ENCODE measurements at regions not wholly inside any gene's neighbourhood (a gene's known extent, or its start where the extent isn't known, plus 50 kb on each side); places are given as distances from the start of the nearest gene placed in this dataset.

- H3K4me3 ChIP-seq (ENCODE audit: low read depth, low read length): no peak overlapping the region
- TF ChIP-seq CTCF (conservative IDR thresholded peaks at IDR 0.05; ENCODE audit: low read depth, low read length): peak; percentile 37
- no peak for DNase-seq (ENCODE audit: low read depth)
These were observed 337.3 kb upstream of the GHITM start for GRCh38 chr10:83801983-83802382.

DNA sequence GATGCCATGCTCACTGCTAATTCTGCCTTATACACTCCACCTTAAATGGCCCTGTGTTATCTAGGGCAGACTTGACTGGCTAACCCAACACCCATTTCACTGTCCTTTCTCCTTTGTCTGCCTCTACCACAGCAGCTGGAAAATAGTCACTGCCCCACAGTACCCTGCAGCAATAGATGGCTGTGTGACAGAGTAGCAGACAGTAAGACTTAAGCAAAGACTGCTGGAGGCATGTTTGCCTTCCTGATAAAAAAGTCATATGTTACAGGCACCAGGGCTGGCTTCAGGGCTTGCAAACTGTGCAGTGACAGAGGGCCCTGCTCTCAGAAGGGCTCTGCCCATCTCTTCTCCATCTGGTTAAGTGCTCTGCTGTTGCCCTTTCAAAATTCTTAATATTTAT, 332.6 kb upstream of the GHITM start:
- H3K4me3 ChIP-seq (ENCODE audit: low read depth, low read length): no peak overlapping the region
- no peak for TF ChIP-seq CTCF (conservative IDR thresholded peaks at IDR 0.05; ENCODE audit: low read depth, low read length)
- no peak for DNase-seq (ENCODE audit: low read depth)

DNA sequence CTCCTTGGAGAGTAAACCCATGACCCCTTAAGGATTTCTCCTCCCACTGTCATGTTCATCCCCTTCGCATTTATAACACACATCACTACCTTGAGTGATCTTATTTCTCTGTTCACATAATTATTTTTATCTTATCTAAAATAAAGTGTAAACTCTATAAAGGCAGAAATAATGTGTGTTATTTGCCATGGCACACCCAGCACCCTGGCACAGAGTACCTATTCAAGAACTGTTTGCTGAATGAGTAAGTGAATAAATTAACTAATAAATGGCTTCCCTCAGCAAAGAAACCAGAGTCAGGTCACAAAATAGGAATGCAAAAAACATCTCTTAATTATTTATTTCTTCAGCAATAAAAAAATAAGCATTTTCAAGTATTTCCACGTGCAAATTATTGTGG, 330.3 kb upstream of the GHITM start:
- no peak overlapping the region for H3K4me3 ChIP-seq (ENCODE audit: low read depth, low read length)
- TF ChIP-seq CTCF (conservative IDR thresholded peaks at IDR 0.05; ENCODE audit: low read depth, low read length): no peak
- DNase-seq (ENCODE audit: low read depth): no peak

- H3K4me3 ChIP-seq (ENCODE audit: low read depth, low read length): no peak overlapping the region
- no peak for DNase-seq (ENCODE audit: low read depth)
- no peak for TF ChIP-seq CTCF (conservative IDR thresholded peaks at IDR 0.05; ENCODE audit: low read depth, low read length)
These were observed 322.4 kb upstream of the GHITM start for GRCh38 chr10:83816942-83817341.

- no peak for TF ChIP-seq CTCF (conservative IDR thresholded peaks at IDR 0.05; ENCODE audit: low read depth, low read length)
- no peak for DNase-seq (ENCODE audit: low read depth)
- no peak overlapping the region for H3K4me3 ChIP-seq (ENCODE audit: low read depth, low read length)
These were observed 321.5 kb upstream of the GHITM start for GRCh38 chr10:83817797-83818196.

- no peak for TF ChIP-seq CTCF (conservative IDR thresholded peaks at IDR 0.05; ENCODE audit: low read depth, low read length)
- no peak overlapping the region for H3K4me3 ChIP-seq (ENCODE audit: low read depth, low read length)
- no peak for DNase-seq (ENCODE audit: low read depth)
These were observed 319.7 kb upstream of the GHITM start for GRCh38 chr10:83819609-83820008.

DNA sequence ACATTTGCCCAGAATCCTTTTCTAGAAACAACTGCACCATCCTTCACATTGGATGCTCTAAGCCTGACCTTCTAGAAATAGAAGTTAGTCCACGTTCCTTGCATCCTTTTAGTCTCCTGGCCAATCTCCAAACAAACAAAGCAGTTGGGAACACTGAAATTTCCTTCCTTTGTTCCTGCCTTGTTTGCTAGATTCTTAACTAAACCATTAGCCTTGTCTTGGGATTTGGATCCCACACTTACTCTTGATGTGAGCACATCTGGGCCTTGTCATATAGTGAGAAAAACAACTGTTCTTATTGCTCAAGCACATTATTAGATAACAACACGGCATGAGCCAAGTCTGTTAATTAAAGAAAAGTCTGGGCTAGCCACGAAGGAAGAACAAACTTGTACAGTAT, 319.3 kb upstream of the GHITM start:
- no peak for TF ChIP-seq CTCF (conservative IDR thresholded peaks at IDR 0.05; ENCODE audit: low read depth, low read length)
- no peak for DNase-seq (ENCODE audit: low read depth)
- H3K4me3 ChIP-seq (ENCODE audit: low read depth, low read length): no peak overlapping the region
